GM18505 (cell line): ENCODE measurements at regions not wholly inside any gene's neighbourhood (a gene's known extent, or its start where the extent isn't known, plus 50 kb on each side); places are given as distances from the start of the nearest gene placed in this dataset.

ENCODE experiments used
- ATAC-seq: cut with Tn5 transposase; IDR thresholded peaks from one replicate; pipeline ENCODE4 v1.9.1; 2021; ENCODE audit not compliant: unreplicated experiment
- POLR2A ChIP-seq: IDR thresholded peaks from 4 replicates; pipeline ENCODE4 v1.6.1; 2011; ENCODE audit warnings: borderline replicate concordance; ENCODE audit not compliant: insufficient read depth, insufficient read length; ENCODE audit errors: extremely low read depth

DNA sequence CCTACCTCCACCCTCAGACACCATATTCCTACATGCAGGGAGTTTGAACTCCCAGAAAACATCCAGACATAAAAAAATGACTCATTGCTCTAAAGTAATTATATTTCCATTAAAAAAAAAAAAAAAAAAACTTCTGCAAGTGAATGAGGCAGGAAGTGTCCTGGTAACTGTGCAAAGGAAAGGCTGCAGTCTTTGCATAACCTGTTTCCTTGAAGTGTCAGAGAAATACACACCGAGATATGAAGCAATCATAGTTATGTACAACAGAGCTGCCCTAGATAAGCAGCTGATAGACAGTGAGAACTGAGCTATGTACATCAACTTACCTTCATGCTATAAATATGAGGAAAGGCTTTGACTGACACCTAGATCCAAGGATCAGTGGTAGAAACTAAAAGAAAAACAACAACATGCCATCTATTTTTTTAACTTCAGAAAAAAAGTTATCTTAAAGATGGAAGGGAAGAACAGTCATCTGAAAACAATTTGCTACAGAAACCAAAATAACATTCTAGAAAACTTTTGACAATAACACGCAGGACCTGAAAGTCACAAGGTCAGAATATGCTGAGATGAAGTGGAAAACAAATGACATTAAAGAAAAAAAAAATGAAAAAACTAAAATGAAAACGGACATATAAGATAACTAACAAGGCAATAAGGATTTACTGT is 263.2 kb downstream of the SEC23A start:
- TF ChIP-seq POLR2A, result no peak
- no peak for ATAC-seq

GRCh38 chr14:38838979-38839323 is 264.1 kb downstream of the SEC23A start:
- no peak for ATAC-seq
- no peak for TF ChIP-seq POLR2A

GRCh38 chr14:38838049-38838978 is 264.7 kb downstream of the SEC23A start:
- no peak for ATAC-seq
- TF ChIP-seq POLR2A, result no peak

DNA sequence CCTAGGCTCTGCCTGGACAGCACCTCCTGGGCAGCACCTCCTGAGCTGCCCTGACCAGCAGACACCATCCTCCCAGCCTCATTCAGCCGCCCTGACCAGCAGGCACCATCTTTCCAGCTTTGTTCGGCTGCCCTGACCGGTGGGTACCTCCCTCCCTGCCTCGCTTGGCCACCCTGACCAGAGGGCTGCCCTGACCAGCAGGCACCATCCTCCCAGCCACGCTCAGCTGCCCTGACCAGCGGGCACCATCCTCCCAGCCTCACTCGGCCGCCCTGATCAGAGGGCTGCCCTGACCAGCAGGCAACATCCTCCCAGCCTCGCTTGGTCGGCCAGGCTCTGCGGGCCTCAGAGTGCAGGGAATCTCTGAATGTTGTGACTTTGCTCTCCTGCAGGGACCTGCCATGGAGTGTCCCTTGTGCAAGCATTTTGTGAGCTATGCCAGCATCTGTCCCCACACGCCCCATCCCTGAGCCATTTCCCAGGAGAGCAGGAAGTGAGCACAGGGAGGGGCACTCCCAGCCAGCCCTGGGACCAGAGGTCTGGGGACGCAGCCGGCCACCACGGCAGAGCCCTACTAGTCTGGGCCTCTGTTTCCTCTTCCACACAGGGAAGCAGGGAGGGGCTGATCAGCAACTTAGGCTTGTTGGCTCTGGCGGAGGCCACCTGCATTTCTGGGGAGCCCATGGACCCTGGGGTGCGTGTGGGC is 265.5 kb downstream of the SEC23A start:
- TF ChIP-seq POLR2A, result no peak
- no peak for ATAC-seq

- no peak for ATAC-seq
Measured at GRCh38 chr14:38836539-38836938, 266.5 kb downstream of the SEC23A start.

GRCh38 chr14:38835874-38836273 is 267.2 kb downstream of the SEC23A start:
- no peak for ATAC-seq
- no peak for TF ChIP-seq POLR2A

More at GRCh38 chr14:38836539-38836938, 266.5 kb downstream of the SEC23A start:
- no peak for TF ChIP-seq POLR2A

GRCh38 chr14:38828183-38828827 is 274.7 kb downstream of the SEC23A start:
- no peak for TF ChIP-seq POLR2A
- no peak for ATAC-seq

GRCh38 chr14:38824706-38825105 is 278.3 kb downstream of the SEC23A start:
- TF ChIP-seq POLR2A, result no peak
- no peak for ATAC-seq

DNA sequence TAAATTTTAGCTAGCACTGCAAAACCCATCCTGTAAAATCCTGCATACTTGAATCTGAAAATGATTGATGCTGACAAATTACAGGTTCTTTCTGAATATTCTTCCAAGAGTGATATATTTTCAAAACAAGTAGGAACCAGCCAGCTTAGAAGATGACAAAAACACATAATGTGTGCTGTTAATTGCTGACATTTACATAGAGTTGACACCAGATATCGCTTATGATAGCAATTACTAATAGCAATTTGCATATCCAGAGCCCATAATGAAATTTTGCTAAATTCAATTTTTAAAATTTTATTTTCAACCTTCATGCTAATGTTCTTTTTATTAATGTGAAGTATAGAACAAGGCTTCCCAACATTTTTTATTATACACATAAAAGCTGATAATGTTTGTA is 284.5 kb downstream of the SEC23A start:
- ATAC-seq, result no peak
- TF ChIP-seq POLR2A, result no peak

- no peak for TF ChIP-seq POLR2A
- no peak for ATAC-seq
Measured at GRCh38 chr14:38808734-38809455, 294.1 kb downstream of the SEC23A start.

- no peak for TF ChIP-seq POLR2A
- no peak for ATAC-seq
Measured at GRCh38 chr14:38799671-38800070, 303.4 kb downstream of the SEC23A start.

- no peak for ATAC-seq
Measured at GRCh38 chr14:38794677-38795076, 308.4 kb downstream of the SEC23A start.

More at GRCh38 chr14:38794677-38795076, 308.4 kb downstream of the SEC23A start:
- TF ChIP-seq POLR2A, result no peak
